Endothelial cell of umbilical vein (primary cell): ENCODE measurements at regions not wholly inside any gene's neighbourhood (a gene's known extent, or its start where the extent isn't known, plus 50 kb on each side); places are given as distances from the start of the nearest gene placed in this dataset.

Source experiments
- BruUV-seq: library from RNA; stranded (reverse); fragments of 400-500 nt; replicated peaks from 2 replicates; lab custom pipeline; 2021; lab: Mats Ljungman, UMichigan
- CTCF ChIA-PET: fragments of 300-600, 350-600 bp; sonication (Branson Sonifier 250); formaldehyde crosslinking; loops from one replicate; lab custom pipeline; 2021; ENCODE audit warnings: antibody characterized with exemption, inconsistent platforms; lab: Charles Lee
- POLR2A ChIA-PET: fragments of 300-600, 350-600 bp; sonication (Branson Sonifier 250); formaldehyde crosslinking; loops from one replicate; lab custom pipeline; 2021; ENCODE audit warnings: antibody characterized with exemption, inconsistent platforms; lab: Charles Lee
- DNase-seq: peaks from one replicate; pipeline ENCODE4 v3.0.0-alpha.2; 2011; ENCODE audit warnings: low read depth, low spot score
- FAIRE-seq: peaks from 2 replicates; lab custom pipeline; 2011; peaks lifted over from hg19 to GRCh38; lab: Jason Lieb, UNC
- H2AFZ ChIP-seq: 2 replicates; pipeline ENCODE4 v1.6.0; 2012; ENCODE audit warnings: low read depth, low read length, control low read depth, inconsistent platforms
- H3K27ac ChIP-seq: 2 replicates; pipeline ENCODE4 v1.5.1; 2011; ENCODE audit warnings: low read depth, mild to moderate bottlenecking, control low read depth, low read length, moderate library complexity; ENCODE audit not compliant: insufficient read depth
- H3K27me3 ChIP-seq, 2 experiments: 2 replicates each; pipeline versions ENCODE4 v1.6.0 to v1.6.1; 2011; ENCODE audit warnings: low read length in 2 of 2, mixed read lengths in 1 of 2; ENCODE audit not compliant: control insufficient read depth in 2 of 2, insufficient read depth in 2 of 2
- H3K36me3 ChIP-seq, 2 experiments: 2 replicates in 1 of 2; 3 replicates in 1 of 2; pipeline ENCODE4 v1.5.1; 2011; ENCODE audit warnings: low read length in 2 of 2, mild to moderate bottlenecking in 1 of 2, moderate library complexity in 1 of 2; ENCODE audit not compliant: control insufficient read depth in 2 of 2, insufficient read depth in 2 of 2; ENCODE audit errors: extremely low read depth in 1 of 2
- H3K4me1 ChIP-seq: 3 replicates; pipeline ENCODE4 v1.5.1; 2011; ENCODE audit warnings: mild to moderate bottlenecking, low read length; ENCODE audit not compliant: control insufficient read depth, insufficient read depth; ENCODE audit errors: extremely low read depth
- H3K4me2 ChIP-seq: 2 replicates; pipeline ENCODE4 v1.6.1; 2011; ENCODE audit warnings: low read length, control low read depth, mixed read lengths; ENCODE audit not compliant: insufficient read depth
- H3K4me3 ChIP-seq, 3 experiments: fragments of 200-600 bp in 1 of 3; sonication (generic), shearing (Covaris generic) in 1 of 3; replicated peaks in 1 of 3; 2 replicates each; pipeline ENCODE4 v1.5.1; 2011 to 2016; ENCODE audit warnings: control low read depth in 3 of 3, low read length in 3 of 3, mild to moderate bottlenecking in 2 of 3, inconsistent platforms in 1 of 3, low read depth in 1 of 3, moderate library complexity in 1 of 3; ENCODE audit not compliant: insufficient read depth in 1 of 3
- H3K79me2 ChIP-seq: 2 replicates; pipeline ENCODE4 v1.6.0; 2012; ENCODE audit warnings: low read length, inconsistent platforms; ENCODE audit not compliant: control insufficient read depth, insufficient read depth
- H3K9ac ChIP-seq: replicated peaks from 2 replicates; pipeline ENCODE3; 2011; ENCODE audit warnings: low read length, control low read depth; ENCODE audit not compliant: insufficient read depth; ENCODE audit errors: extremely low read depth
- H3K9me1 ChIP-seq: replicated peaks from 3 replicates; pipeline ENCODE4 v1.6.0; 2011; ENCODE audit warnings: mild to moderate bottlenecking, low read length; ENCODE audit not compliant: control insufficient read depth, insufficient read depth; ENCODE audit errors: extremely low read depth
- H3K9me3 ChIP-seq: replicated peaks from 2 replicates; pipeline ENCODE4 v1.5.1; 2012; ENCODE audit warnings: low read length, inconsistent platforms; ENCODE audit not compliant: control insufficient read depth, insufficient read depth
- H4K20me1 ChIP-seq: replicated peaks from 2 replicates; pipeline ENCODE3; 2011; ENCODE audit warnings: mild to moderate bottlenecking, low read length; ENCODE audit not compliant: control insufficient read depth, insufficient read depth; ENCODE audit errors: extremely low read depth
- EZH2 ChIP-seq: IDR thresholded peaks from 2 replicates; pipeline ENCODE4 v1.6.1; 2012; ENCODE audit warnings: borderline replicate concordance, low read depth, mild to moderate bottlenecking, moderate library complexity, low read length, inconsistent platforms; ENCODE audit not compliant: severe bottlenecking
- FOS ChIP-seq: IDR thresholded peaks from 2 replicates; pipeline ENCODE4 v1.6.1; 2011; ENCODE audit warnings: mild to moderate bottlenecking, low read length, moderate library complexity, borderline replicate concordance; ENCODE audit not compliant: insufficient read depth
- GATA2 ChIP-seq: IDR thresholded peaks from 2 replicates; pipeline ENCODE4 v1.7.0; 2011; ENCODE audit warnings: low read depth, mild to moderate bottlenecking, moderate library complexity, mixed read lengths, low read length; ENCODE audit not compliant: insufficient read length, insufficient read depth
- JUN ChIP-seq: IDR thresholded peaks from 2 replicates; pipeline ENCODE4 v1.6.1; 2011; ENCODE audit warnings: borderline replicate concordance, low read depth; ENCODE audit not compliant: insufficient read length, insufficient read depth
- MYC ChIP-seq: IDR thresholded peaks from one replicate; pipeline ENCODE4 v1.6.1; 2011; ENCODE audit warnings: mild to moderate bottlenecking, low read depth, low read length
- POLR2A ChIP-seq: IDR thresholded peaks from 2 replicates; pipeline ENCODE4 v1.6.1; 2012; ENCODE audit warnings: low read depth, mild to moderate bottlenecking, control low read depth, low read length
- POLR2AphosphoS5 ChIP-seq: IDR thresholded peaks from 2 replicates; pipeline ENCODE4 v1.6.1; 2012; ENCODE audit warnings: low read depth, mild to moderate bottlenecking, control low read depth, low read length, moderate library complexity; ENCODE audit not compliant: insufficient read depth
- dilution Hi-C: fragments of 300-500 bp; cut with MboI; formaldehyde crosslinking; loops from one replicate; pipeline ENCODE4 v1.15.0; 2019; ENCODE audit warnings: low sequenced_read_pairs; ENCODE audit not compliant: extremely low pct_ligation_motif_present
- intact Hi-C: fragments of 100-400 bp; cut with micrococcal nuclease; formaldehyde crosslinking; loops from one replicate; pipeline ENCODE4 v1.10.0; 2022
- TF ChIP-seq, protein P1 (sequence below), 2 donors: IDR thresholded peaks; 1 replicate in 1 of 2; 2 replicates in 1 of 2; pipeline ENCODE4 v1.5.1; 2011; ENCODE audit warnings: low read length in 2 of 2, mild to moderate bottlenecking in 2 of 2, moderate library complexity in 2 of 2, control low read depth in 1 of 2, inconsistent platforms in 1 of 2, low read depth in 1 of 2; ENCODE audit not compliant: insufficient read depth in 1 of 2; ENCODE audit errors: extremely low read depth in 1 of 2
- TF ChIP-seq, protein P2 (sequence below): IDR thresholded peaks from 2 replicates; pipeline ENCODE4 v1.6.1; 2011; ENCODE audit not compliant: insufficient read depth, insufficient read length

DNA sequence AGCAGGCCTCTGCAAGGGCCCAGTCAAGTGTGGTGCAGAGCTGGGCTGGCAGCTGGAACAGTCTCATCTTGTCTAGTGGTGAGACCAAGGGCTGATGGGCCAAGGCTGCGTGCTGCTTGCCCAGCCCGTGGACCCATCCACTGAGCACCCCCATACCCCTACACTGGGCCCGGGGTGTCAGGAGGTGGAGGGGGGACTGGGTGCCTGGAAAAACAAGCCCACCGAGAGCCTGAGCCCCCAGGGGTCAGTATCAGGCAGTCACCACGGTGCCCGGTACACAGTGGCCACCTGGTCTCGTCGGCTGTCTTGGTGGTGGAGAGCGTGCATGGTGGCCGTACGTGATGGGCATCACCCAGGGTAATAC lies 238.3 kb downstream of the SEC14L1 start:
- intact Hi-C loops, result no loop called here
- Histone ChIP-seq H3K9ac (no peak overlapping the region), H4K20me1 (no peaks in the 10 kb centered on the region), H3K9me1 (no peaks in the 10 kb centered on the region), H3K4me3 (no peak overlapping the region), H3K27ac (no peak overlapping the region), H3K4me1 (peaks cover 9% of the 10 kb centered on the region), H2AFZ (no peak overlapping the region), H3K27me3 (no peaks in the 10 kb centered on the region), H3K4me2 (no peak overlapping the region), H3K79me2 (peaks cover 16% of the 10 kb centered on the region), H3K36me3 (no peaks in the 10 kb centered on the region), H3K9me3 (no peaks in the 10 kb centered on the region)
- DNase-seq (no peak), FAIRE-seq (no peak)
- dilution Hi-C loops, result no loop called here
- ChIA-PET CTCF (no interaction called here), POLR2A (no interaction called here)
- no peak for TF ChIP-seq MYC
- TF ChIP-seq FOS, result no peak
- TF ChIP-seq, protein P1, sequence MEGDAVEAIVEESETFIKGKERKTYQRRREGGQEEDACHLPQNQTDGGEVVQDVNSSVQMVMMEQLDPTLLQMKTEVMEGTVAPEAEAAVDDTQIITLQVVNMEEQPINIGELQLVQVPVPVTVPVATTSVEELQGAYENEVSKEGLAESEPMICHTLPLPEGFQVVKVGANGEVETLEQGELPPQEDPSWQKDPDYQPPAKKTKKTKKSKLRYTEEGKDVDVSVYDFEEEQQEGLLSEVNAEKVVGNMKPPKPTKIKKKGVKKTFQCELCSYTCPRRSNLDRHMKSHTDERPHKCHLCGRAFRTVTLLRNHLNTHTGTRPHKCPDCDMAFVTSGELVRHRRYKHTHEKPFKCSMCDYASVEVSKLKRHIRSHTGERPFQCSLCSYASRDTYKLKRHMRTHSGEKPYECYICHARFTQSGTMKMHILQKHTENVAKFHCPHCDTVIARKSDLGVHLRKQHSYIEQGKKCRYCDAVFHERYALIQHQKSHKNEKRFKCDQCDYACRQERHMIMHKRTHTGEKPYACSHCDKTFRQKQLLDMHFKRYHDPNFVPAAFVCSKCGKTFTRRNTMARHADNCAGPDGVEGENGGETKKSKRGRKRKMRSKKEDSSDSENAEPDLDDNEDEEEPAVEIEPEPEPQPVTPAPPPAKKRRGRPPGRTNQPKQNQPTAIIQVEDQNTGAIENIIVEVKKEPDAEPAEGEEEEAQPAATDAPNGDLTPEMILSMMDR (IDR thresholded peaks at IDR 0.05; ENCODE audit: extremely low read depth in 1 of 2, insufficient read depth in 1 of 2, low read depth in 1 of 2, low read length in 2 of 2), result no peak
- no peak for TF ChIP-seq POLR2A
- TF ChIP-seq POLR2AphosphoS5, result no peak
- TF ChIP-seq GATA2, result no peak
- TF ChIP-seq, protein P2, sequence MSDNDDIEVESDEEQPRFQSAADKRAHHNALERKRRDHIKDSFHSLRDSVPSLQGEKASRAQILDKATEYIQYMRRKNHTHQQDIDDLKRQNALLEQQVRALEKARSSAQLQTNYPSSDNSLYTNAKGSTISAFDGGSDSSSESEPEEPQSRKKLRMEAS, result no peak
- TF ChIP-seq EZH2, result no peak
- no peak for TF ChIP-seq JUN
- no TSS peak for BruUV-seq
